ENCODE measurements at regions not wholly inside any gene's neighbourhood (a gene's known extent, or its start where the extent isn't known, plus 50 kb on each side); places are given as distances from the start of the nearest gene placed in this dataset.

DNA sequence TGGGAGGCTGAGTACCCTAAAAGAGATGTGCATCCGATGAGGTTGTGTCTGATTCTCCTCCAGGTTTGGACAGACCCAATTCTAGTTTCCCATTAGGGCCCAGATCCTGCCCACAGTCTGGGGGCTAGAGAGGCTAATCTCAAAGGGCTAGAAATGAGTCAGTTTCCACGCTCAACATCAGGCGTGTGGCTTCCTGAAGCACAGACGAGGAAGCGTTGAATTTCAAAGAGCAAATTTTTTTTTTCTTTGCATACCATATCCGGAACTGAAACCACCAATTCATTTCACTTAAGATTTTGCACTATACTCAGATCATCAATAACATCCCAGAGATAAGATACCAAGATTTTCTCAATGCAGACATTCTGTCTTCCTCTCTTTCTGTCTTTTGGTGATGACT, 173.8 kb upstream of the BCL6 start:
- TF ChIP-seq, protein P1, sequence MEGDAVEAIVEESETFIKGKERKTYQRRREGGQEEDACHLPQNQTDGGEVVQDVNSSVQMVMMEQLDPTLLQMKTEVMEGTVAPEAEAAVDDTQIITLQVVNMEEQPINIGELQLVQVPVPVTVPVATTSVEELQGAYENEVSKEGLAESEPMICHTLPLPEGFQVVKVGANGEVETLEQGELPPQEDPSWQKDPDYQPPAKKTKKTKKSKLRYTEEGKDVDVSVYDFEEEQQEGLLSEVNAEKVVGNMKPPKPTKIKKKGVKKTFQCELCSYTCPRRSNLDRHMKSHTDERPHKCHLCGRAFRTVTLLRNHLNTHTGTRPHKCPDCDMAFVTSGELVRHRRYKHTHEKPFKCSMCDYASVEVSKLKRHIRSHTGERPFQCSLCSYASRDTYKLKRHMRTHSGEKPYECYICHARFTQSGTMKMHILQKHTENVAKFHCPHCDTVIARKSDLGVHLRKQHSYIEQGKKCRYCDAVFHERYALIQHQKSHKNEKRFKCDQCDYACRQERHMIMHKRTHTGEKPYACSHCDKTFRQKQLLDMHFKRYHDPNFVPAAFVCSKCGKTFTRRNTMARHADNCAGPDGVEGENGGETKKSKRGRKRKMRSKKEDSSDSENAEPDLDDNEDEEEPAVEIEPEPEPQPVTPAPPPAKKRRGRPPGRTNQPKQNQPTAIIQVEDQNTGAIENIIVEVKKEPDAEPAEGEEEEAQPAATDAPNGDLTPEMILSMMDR (IDR thresholded peaks at IDR 0.05; ENCODE audit: low read depth, low read length), result no peak
- DNase-seq (ENCODE audit: low read depth in 2 of 2), result no peak

DNA sequence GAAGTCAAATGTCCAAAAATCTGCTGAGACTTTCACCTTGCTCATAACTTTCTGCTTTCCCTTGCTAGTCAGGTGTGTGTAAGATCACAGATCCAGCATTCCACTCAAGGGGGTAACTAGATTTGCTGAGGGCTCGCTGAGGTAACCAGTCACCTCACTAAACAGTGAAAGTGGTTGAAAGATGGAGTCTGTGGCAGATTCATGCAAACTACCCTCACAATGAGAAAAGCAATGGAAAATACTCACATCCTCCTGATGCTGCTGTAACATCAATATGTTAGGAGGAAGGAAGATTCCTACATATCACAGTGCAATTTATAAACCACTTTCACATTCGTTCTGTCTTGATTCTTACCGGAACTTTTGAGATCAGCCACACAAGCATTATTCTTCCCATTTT, 174.3 kb upstream of the BCL6 start:
- H3K4me3 ChIP-seq (replicated peaks in 1 of 2; ENCODE audit: low read depth in 2 of 2, low read length in 2 of 2), result no peak overlapping the region
- TF ChIP-seq, protein P1 (IDR thresholded peaks at IDR 0.05; ENCODE audit: low read depth, low read length), result no peak
- no peak for DNase-seq (ENCODE audit: low read depth in 2 of 2)

More for the DNA sequence above, 173.8 kb upstream of the BCL6 start:
- H3K4me3 ChIP-seq (replicated peaks in 1 of 2; ENCODE audit: low read depth in 2 of 2, low read length in 2 of 2), result no peak overlapping the region

DNA sequence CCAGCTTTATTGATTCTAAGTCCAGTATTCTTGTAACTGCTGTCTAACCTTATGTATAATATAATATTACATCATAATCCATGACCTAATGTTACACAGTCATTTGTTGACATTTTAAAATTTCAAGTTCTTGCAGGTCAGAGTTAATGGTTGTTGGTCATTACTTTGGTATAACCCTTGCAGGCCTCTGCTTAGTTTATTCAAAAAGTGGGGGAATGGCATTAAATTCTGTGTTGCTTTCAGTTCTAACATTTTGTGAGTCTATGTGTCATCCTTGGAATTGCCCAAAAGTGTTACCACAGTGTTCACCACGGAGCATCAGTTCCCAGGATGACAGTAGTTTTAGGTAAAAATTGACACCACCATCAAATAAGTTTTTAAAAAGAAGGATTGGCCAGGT, 174.8 kb upstream of the BCL6 start:
- DNase-seq (ENCODE audit: low read depth in 2 of 2), result peak in 1 of 2 donors; percentile 6
- TF ChIP-seq, protein P1 (IDR thresholded peaks at IDR 0.05; ENCODE audit: low read depth, low read length), result no peak
- H3K4me3 ChIP-seq (replicated peaks in 1 of 2; ENCODE audit: low read depth in 2 of 2, low read length in 2 of 2), result no peak overlapping the region

DNA sequence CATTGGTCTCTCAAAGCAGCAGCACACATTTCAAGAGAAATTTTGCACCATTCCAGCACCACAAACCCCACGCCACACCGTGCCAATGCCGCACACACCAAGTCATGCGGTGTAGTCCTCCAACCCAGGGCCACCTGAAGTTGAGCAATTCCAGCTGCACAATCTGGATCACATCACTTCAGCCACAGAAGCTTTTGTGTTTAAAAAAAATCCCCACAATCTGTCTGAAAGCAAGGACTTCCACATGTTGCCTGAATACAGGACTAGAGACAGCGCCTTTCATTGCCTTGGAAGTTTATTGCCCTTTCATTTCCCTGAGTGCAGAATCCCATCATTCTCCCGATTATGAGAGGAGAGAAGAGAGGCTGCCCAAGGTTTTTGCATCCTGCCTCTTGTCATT, 175.6 kb upstream of the BCL6 start:
- no peak overlapping the region for H3K4me3 ChIP-seq (replicated peaks in 1 of 2; ENCODE audit: low read depth in 2 of 2, low read length in 2 of 2)
- TF ChIP-seq, protein P1 (IDR thresholded peaks at IDR 0.05; ENCODE audit: low read depth, low read length), result no peak
- peak; percentile 9 to 18 for DNase-seq (ENCODE audit: low read depth in 2 of 2)

DNA sequence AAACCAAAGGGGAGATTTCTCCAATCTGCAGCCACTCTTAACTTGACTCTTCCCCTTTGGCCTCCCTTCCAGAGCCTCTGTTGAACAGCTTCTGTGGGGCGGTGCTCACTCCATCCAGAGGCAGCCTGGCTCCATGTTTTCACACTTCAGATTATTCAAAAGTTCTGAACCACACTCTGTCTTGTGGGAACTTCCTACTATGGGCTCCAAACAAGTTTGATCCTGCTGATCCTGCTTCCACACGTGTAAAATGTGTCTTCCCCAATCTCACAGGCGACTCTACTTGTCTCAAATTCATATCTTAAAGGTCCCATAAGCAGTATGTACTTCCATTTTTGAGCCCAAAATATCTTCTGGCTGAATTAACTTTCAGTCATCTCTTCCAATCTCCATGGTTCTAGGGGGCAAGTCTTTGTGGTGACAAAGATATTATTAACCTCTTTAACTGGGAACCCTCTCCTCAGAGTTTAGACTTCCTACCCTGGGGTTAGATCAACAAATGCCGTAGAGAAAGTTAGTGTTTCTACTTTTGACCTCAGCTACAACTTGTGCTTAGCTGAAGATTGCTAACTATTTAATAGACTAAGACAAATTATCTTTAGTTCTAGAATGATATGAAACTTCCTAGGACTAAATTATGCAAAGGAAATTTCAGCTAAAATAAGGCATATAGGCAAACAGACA, 176.3 kb upstream of the BCL6 start:
- no peak for DNase-seq (ENCODE audit: low read depth in 2 of 2)
- H3K4me3 ChIP-seq (replicated peaks in 1 of 2; ENCODE audit: low read depth in 2 of 2, low read length in 2 of 2), result no peak overlapping the region
- TF ChIP-seq, protein P1 (IDR thresholded peaks at IDR 0.05; ENCODE audit: low read depth, low read length), result no peak

DNA sequence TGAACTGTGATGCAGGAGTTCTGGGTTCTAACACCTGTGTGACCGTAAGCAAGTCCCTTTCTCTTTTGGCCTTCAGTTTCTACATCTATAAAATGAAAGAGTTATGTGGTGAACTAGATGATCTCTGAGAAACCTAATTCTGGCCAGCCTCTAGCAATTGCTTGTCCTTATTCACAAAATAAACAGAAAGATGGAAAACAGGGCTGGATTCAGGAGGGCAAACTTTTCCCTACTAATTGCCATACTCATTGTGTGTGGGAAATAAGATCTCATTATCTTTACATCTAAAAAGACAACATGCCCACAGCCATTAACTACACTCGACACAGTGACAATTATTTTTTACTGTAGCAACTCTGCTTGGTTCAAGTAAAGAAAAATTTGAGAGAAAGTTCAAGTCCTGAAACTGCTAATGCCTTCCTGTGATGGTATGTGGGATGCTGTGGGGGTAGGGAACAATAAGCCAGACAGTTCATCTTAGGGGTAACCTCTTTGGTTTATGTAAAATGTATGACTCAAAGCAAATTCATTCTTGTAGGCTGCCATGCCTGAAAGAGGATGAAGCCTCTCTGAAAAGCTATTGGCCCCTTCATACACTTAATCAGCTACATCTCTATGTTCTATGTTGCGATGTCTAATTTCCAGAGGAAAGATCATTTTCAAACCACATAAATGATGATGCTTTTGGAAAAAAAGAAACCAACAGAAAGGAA, 177.6 kb upstream of the BCL6 start:
- TF ChIP-seq, protein P1 (IDR thresholded peaks at IDR 0.05; ENCODE audit: low read depth, low read length), result no peak
- H3K4me3 ChIP-seq (replicated peaks in 1 of 2; ENCODE audit: low read depth in 2 of 2, low read length in 2 of 2), result no peak overlapping the region
- DNase-seq (ENCODE audit: low read depth in 2 of 2), result peak; percentile 27 to 28

Data from cardiac fibroblast (primary cell).